ENCODE measurements at regions not wholly inside any gene's neighbourhood (a gene's known extent, or its start where the extent isn't known, plus 50 kb on each side); places are given as distances from the start of the nearest gene placed in this dataset.

DNA sequence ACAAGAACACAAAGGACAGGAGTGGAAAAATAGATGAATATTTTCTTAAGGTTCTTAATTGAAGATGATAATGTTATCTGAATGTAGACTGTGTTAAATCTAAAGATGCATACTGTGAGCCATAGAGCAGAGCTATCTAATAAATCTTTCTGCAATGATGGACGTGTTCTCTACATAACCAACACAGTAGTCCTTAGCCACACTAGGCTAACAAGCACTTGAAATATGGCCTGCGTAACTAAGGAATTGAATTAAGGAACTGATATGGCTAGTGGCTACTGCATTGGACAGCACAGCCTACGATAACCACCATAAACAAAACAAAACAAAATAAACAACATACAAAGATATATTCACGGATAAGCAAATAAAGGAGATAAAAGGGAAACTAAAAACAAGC is 181.3 kb downstream of the LYPLAL1 start (continued):
- TF ChIP-seq, protein P1, sequence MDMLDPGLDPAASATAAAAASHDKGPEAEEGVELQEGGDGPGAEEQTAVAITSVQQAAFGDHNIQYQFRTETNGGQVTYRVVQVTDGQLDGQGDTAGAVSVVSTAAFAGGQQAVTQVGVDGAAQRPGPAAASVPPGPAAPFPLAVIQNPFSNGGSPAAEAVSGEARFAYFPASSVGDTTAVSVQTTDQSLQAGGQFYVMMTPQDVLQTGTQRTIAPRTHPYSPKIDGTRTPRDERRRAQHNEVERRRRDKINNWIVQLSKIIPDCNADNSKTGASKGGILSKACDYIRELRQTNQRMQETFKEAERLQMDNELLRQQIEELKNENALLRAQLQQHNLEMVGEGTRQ (IDR thresholded peaks at IDR 0.05; ENCODE audit: low read length) = no peak
- no peak for TF ChIP-seq RXRA (IDR thresholded peaks at IDR 0.05; ENCODE audit: insufficient read depth, low read depth, low read length)
- no peak for TF ChIP-seq NANOG (IDR thresholded peaks at IDR 0.05; ENCODE audit: insufficient read depth, low read depth, low read length, poor library complexity, severe bottlenecking)
